SK-N-SH treated with all-trans-retinoic acid at 6 μM for 48 hours (cell line): ENCODE measurements at regions not wholly inside any gene's neighbourhood (a gene's known extent, or its start where the extent isn't known, plus 50 kb on each side); places are given as distances from the start of the nearest gene placed in this dataset.

Experiments used
- ATAC-seq: fragments of 200-7000 bp; cut with Tn5 transposase; 3 replicates; pipeline ENCODE4 v1.9.1; 2020; ENCODE audit warnings: mild to moderate bottlenecking, moderate library complexity
- BACH2 ChIP-seq: fragments of 250-450 bp; sonication (Bioruptor Pico); IDR thresholded peaks from 2 replicates; pipeline ENCODE4 v1.9.0; 2021; ENCODE audit warnings: mild to moderate bottlenecking, borderline replicate concordance
- CSRNP3 ChIP-seq: fragments of 250-450 bp; sonication (Bioruptor Pico); IDR thresholded peaks from 2 replicates; pipeline ENCODE4 v1.5.1; 2021; ENCODE audit warnings: mild to moderate bottlenecking, moderate library complexity
- ESRRG ChIP-seq: fragments of 250-450 bp; sonication (Bioruptor Pico); IDR thresholded peaks from 2 replicates; pipeline ENCODE4 v1.6.1; 2021; ENCODE audit warnings: mild to moderate bottlenecking
- GLIS3 ChIP-seq: fragments of 250-450 bp; sonication (Bioruptor Pico); IDR thresholded peaks from 2 replicates; pipeline ENCODE4 v1.5.0; 2020; ENCODE audit warnings: mild to moderate bottlenecking, moderate library complexity
- ISL1 ChIP-seq: fragments of 250-450 bp; sonication (Bioruptor Pico); IDR thresholded peaks from 2 replicates; pipeline ENCODE4 v2.1.2; 2022; ENCODE audit warnings: mild to moderate bottlenecking, moderate library complexity
- OSR1 ChIP-seq: fragments of 250-450 bp; sonication (Bioruptor Pico); IDR thresholded peaks from 2 replicates; pipeline ENCODE4 v1.8.0; 2022; ENCODE audit warnings: moderate library complexity, mild to moderate bottlenecking, inconsistent platforms
- PATZ1 ChIP-seq: fragments of 250-450 bp; sonication (Bioruptor Pico); IDR thresholded peaks from 2 replicates; pipeline ENCODE4 v1.8.0; 2020; ENCODE audit warnings: mild to moderate bottlenecking, moderate library complexity, borderline replicate concordance
- RARB ChIP-seq: fragments of 250-450 bp; sonication (Bioruptor Pico); IDR thresholded peaks from 2 replicates; pipeline ENCODE4 v1.8.0; 2021; ENCODE audit warnings: mild to moderate bottlenecking, moderate library complexity
- SNAI2 ChIP-seq: fragments of 250-450 bp; sonication (Bioruptor Pico); IDR thresholded peaks from 2 replicates; pipeline ENCODE4 v1.5.0; 2020; ENCODE audit warnings: mild to moderate bottlenecking, moderate library complexity
- TCF4 ChIP-seq: fragments of 250-450 bp; sonication (Bioruptor Pico); IDR thresholded peaks from 2 replicates; pipeline ENCODE4 v1.8.0; 2021; ENCODE audit warnings: mild to moderate bottlenecking, moderate library complexity, borderline replicate concordance
- TSHZ2 ChIP-seq: fragments of 250-450 bp; sonication (Bioruptor Pico); IDR thresholded peaks from 2 replicates; pipeline ENCODE4 v1.5.0; 2020; ENCODE audit warnings: mild to moderate bottlenecking, moderate library complexity
- ZFP3 ChIP-seq: fragments of 250-450 bp; sonication (Bioruptor Pico); IDR thresholded peaks from 2 replicates; pipeline ENCODE4 v1.5.0; 2020; ENCODE audit warnings: mild to moderate bottlenecking, moderate library complexity
- ZFP30 ChIP-seq: fragments of 450-650 bp; formaldehyde crosslinking; IDR thresholded peaks from 2 replicates; pipeline ENCODE4 v1.5.0; 2022; ENCODE audit warnings: mild to moderate bottlenecking, moderate library complexity
- ZNF70 ChIP-seq: fragments of 450-650 bp; formaldehyde crosslinking; IDR thresholded peaks from 2 replicates; pipeline ENCODE4 v1.5.0; 2020; ENCODE audit warnings: mild to moderate bottlenecking, moderate library complexity
- TF ChIP-seq, protein P1 (sequence below): fragments of 250-450 bp; sonication (Bioruptor Pico); IDR thresholded peaks from 2 replicates; pipeline ENCODE4 v1.5.1; 2020; ENCODE audit warnings: low read depth, mild to moderate bottlenecking, moderate library complexity
- TF ChIP-seq, protein P2 (sequence below): fragments of 250-450 bp; sonication (Bioruptor Pico); IDR thresholded peaks from 2 replicates; pipeline ENCODE4 v1.8.0; 2021; ENCODE audit warnings: low read depth, mild to moderate bottlenecking, moderate library complexity, borderline replicate concordance

- no peak for TF ChIP-seq OSR1
- TF ChIP-seq TCF4 (CRISPR knock-in tag): no peak
- TF ChIP-seq, protein P1, sequence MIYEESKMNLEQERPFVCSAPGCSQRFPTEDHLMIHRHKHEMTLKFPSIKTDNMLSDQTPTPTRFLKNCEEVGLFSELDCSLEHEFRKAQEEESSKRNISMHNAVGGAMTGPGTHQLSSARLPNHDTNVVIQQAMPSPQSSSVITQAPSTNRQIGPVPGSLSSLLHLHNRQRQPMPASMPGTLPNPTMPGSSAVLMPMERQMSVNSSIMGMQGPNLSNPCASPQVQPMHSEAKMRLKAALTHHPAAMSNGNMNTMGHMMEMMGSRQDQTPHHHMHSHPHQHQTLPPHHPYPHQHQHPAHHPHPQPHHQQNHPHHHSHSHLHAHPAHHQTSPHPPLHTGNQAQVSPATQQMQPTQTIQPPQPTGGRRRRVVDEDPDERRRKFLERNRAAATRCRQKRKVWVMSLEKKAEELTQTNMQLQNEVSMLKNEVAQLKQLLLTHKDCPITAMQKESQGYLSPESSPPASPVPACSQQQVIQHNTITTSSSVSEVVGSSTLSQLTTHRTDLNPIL: no peak
- no peak for TF ChIP-seq ISL1 (CRISPR knock-in tag)
- TF ChIP-seq TSHZ2 (CRISPR knock-in tag): no peak
- TF ChIP-seq BACH2: no peak
- TF ChIP-seq ESRRG (CRISPR knock-in tag): no peak
- no peak for TF ChIP-seq RARB (CRISPR knock-in tag)
- no peak for TF ChIP-seq ZFP30 (CRISPR knock-in tag)
- TF ChIP-seq CSRNP3 (CRISPR knock-in tag): no peak
- no peak for TF ChIP-seq ZFP3 (CRISPR knock-in tag)
- TF ChIP-seq ZNF70 (CRISPR knock-in tag): no peak
- no peak for TF ChIP-seq PATZ1
- TF ChIP-seq, protein P2, sequence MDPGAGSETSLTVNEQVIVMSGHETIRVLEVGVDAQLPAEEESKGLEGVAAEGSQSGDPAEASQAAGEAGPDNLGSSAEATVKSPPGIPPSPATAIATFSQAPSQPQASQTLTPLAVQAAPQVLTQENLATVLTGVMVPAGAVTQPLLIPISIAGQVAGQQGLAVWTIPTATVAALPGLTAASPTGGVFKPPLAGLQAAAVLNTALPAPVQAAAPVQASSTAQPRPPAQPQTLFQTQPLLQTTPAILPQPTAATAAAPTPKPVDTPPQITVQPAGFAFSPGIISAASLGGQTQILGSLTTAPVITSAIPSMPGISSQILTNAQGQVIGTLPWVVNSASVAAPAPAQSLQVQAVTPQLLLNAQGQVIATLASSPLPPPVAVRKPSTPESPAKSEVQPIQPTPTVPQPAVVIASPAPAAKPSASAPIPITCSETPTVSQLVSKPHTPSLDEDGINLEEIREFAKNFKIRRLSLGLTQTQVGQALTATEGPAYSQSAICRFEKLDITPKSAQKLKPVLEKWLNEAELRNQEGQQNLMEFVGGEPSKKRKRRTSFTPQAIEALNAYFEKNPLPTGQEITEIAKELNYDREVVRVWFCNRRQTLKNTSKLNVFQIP (CRISPR knock-in tag): no peak
- TF ChIP-seq SNAI2 (CRISPR knock-in tag): no peak
- ATAC-seq: peak; percentile 60
Observed at GRCh38 chr13:76790526-76790925, 95.7 kb downstream of the KCTD12 start.

DNA sequence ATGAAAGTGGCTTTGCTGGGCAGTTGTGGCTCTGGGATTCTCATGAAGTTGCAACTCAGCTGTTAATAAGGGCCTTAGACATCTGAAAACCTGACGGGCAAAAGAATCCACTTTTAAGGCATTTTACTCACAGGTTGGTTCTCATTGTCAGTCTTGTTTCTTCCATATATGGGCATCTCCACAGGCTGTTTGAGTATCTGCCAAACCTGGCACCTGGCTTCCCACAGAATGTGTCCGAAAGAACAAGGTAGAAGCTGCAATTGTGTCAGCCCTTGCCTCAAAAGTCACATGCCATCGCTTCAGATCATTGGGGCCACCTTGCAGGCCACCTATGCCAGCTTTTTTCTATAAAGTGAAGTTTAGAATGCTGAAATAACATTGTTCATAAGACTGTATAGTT lies 102.4 kb downstream of the KCTD12 start:
- no peak for ATAC-seq
- TF ChIP-seq ESRRG (CRISPR knock-in tag): no peak

GRCh38 chr13:76778853-76779252 lies 107.4 kb downstream of the KCTD12 start:
- TF ChIP-seq ESRRG (CRISPR knock-in tag) (0 out of 2 replicates have a peak, but pooled peaks have one; percentile 3), GLIS3 (CRISPR knock-in tag) (no peak), ISL1 (CRISPR knock-in tag) (peak; percentile 84)
- peak; percentile 95 for ATAC-seq

DNA sequence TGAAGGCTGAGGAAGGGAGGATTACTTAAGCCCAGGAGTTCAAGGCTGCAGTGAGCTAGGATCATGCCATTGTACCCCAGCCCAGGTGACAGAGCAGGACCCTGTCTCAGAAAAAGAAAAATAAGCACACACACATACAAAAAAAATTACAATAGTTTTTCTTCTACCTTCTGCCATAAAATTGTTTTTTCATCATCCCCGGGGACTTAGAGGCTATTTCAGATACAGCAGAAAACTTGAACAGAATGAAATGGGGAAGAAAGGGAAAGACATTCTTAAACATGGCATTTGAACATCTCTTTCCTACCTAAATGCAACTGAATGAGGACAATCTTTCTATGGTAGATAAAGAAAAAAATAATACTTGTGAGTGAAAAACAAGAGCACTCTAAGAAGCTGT lies 109.1 kb downstream of the KCTD12 start:
- ATAC-seq: no peak
- TF ChIP-seq OSR1 (no peak), ESRRG (CRISPR knock-in tag) (no peak), ZFP3 (CRISPR knock-in tag) (no peak), BACH2 (no peak), CSRNP3 (CRISPR knock-in tag) (no peak), GLIS3 (CRISPR knock-in tag) (no peak), PATZ1 (no peak)
- TF ChIP-seq, protein P2 (CRISPR knock-in tag): no peak
